Activated naive CD8-positive, alpha-beta T cell treated with anti-CD3 and anti-CD28 coated beads, Interleukin-2, amount 10 ng/mL, durations not matched to agents 7 days and 5 days (primary cell): ENCODE measurements at regions not wholly inside any gene's neighbourhood (a gene's known extent, or its start where the extent isn't known, plus 50 kb on each side); places are given as distances from the start of the nearest gene placed in this dataset.

Experiments
- ATAC-seq: fragments of 150-1000 bp; cut with Tn5 transposase; one replicate; pipeline ENCODE4 v1.10.0; 2021; ENCODE audit warnings: low read depth, moderate library complexity
- POLR2A ChIA-PET: fragments of 350-600 bp; sonication (Branson Sonifier 250); formaldehyde crosslinking; loops from one replicate; lab custom pipeline; 2021; ENCODE audit warnings: antibody characterized with exemption; lab: Charles Lee
- DNase-seq: peaks from one replicate; pipeline ENCODE4 v3.0.0; 2021
- H3K27ac Mint-ChIP-seq: one replicate; pipeline ENCODE4 v1.8.0; 2022; ENCODE audit warnings: mild to moderate bottlenecking, mixed read lengths
- H3K27me3 Mint-ChIP-seq: one replicate; pipeline ENCODE4 v1.8.0; 2022; ENCODE audit warnings: mild to moderate bottlenecking, moderate library complexity, mixed read lengths
- H3K36me3 Mint-ChIP-seq: one replicate; pipeline ENCODE4 v1.8.0; 2021; ENCODE audit warnings: mild to moderate bottlenecking, mixed read lengths
- H3K4me1 Mint-ChIP-seq: one replicate; pipeline ENCODE4 v1.8.0; 2021; ENCODE audit warnings: mixed read lengths
- H3K4me3 Mint-ChIP-seq: one replicate; pipeline ENCODE4 v1.8.0; 2022; ENCODE audit warnings: mild to moderate bottlenecking, moderate library complexity, mixed read lengths
- H3K9me3 Mint-ChIP-seq: one replicate; pipeline ENCODE4 v1.8.0; 2021; ENCODE audit warnings: mixed read lengths

- H3K27ac Mint-ChIP-seq: no peak overlapping the region
- H3K4me3 Mint-ChIP-seq: no peak overlapping the region
- POLR2A ChIA-PET: no interaction called here
- no peaks in the 10 kb centered on the region for H3K4me1 Mint-ChIP-seq
- H3K27me3 Mint-ChIP-seq: peaks cover 4% of the 10 kb centered on the region
- DNase-seq (no peak), ATAC-seq (no peak)
- H3K9me3 Mint-ChIP-seq: no peaks in the 10 kb centered on the region
- no peaks in the 10 kb centered on the region for H3K36me3 Mint-ChIP-seq
Measured at GRCh38 chr2:45337481-45337880, 273.6 kb downstream of the SRBD1 start.

- ATAC-seq (no peak), DNase-seq (no peak)
- POLR2A ChIA-PET: no interaction called here
- no peak overlapping the region for H3K27ac Mint-ChIP-seq
- no peaks in the 10 kb centered on the region for H3K9me3 Mint-ChIP-seq
- peaks cover 4% of the 10 kb centered on the region for H3K27me3 Mint-ChIP-seq
- H3K36me3 Mint-ChIP-seq: no peaks in the 10 kb centered on the region
- no peaks in the 10 kb centered on the region for H3K4me1 Mint-ChIP-seq
- H3K4me3 Mint-ChIP-seq: no peak overlapping the region
Measured at GRCh38 chr2:45334205-45334604, 276.9 kb downstream of the SRBD1 start.

GRCh38 chr2:45332567-45332966, 278.5 kb downstream of the SRBD1 start:
- no peak for DNase-seq
- POLR2A ChIA-PET: no interaction called here
- Mint-ChIP-seq H3K27me3 (peaks cover 2% of the 10 kb centered on the region), H3K9me3 (no peaks in the 10 kb centered on the region), H3K36me3 (no peaks in the 10 kb centered on the region), H3K4me1 (no peaks in the 10 kb centered on the region), H3K4me3 (no peak overlapping the region), H3K27ac (no peak overlapping the region)
- no peak for ATAC-seq

GRCh38 chr2:45332094-45332493, 279.0 kb downstream of the SRBD1 start:
- POLR2A ChIA-PET: no interaction called here
- ATAC-seq (no peak), DNase-seq (no peak)
- Mint-ChIP-seq H3K4me1 (no peaks in the 10 kb centered on the region), H3K27ac (no peak overlapping the region), H3K36me3 (no peaks in the 10 kb centered on the region), H3K27me3 (peaks cover 2% of the 10 kb centered on the region), H3K9me3 (no peaks in the 10 kb centered on the region), H3K4me3 (no peak overlapping the region)

GRCh38 chr2:45331410-45331786, 279.7 kb downstream of the SRBD1 start:
- Mint-ChIP-seq H3K4me3 (no peak overlapping the region), H3K27ac (no peak overlapping the region), H3K36me3 (no peaks in the 10 kb centered on the region), H3K27me3 (peaks cover 2% of the 10 kb centered on the region), H3K4me1 (no peaks in the 10 kb centered on the region), H3K9me3 (no peaks in the 10 kb centered on the region)
- ATAC-seq (no peak), DNase-seq (no peak)
- POLR2A ChIA-PET: no interaction called here

- no peaks in the 10 kb centered on the region for H3K9me3 Mint-ChIP-seq
- peaks cover 2% of the 10 kb centered on the region for H3K27me3 Mint-ChIP-seq
- H3K36me3 Mint-ChIP-seq: no peaks in the 10 kb centered on the region
- H3K27ac Mint-ChIP-seq: no peak overlapping the region
- H3K4me1 Mint-ChIP-seq: no peaks in the 10 kb centered on the region
- DNase-seq (no peak), ATAC-seq (no peak)
- POLR2A ChIA-PET: no interaction called here
- no peak overlapping the region for H3K4me3 Mint-ChIP-seq
Measured at GRCh38 chr2:45330637-45331409, 280.2 kb downstream of the SRBD1 start.

- Mint-ChIP-seq H3K27me3 (peaks cover 5% of the 10 kb centered on the region), H3K36me3 (no peaks in the 10 kb centered on the region), H3K27ac (no peak overlapping the region), H3K9me3 (no peaks in the 10 kb centered on the region), H3K4me1 (no peaks in the 10 kb centered on the region), H3K4me3 (no peak overlapping the region)
- ATAC-seq (no peak), DNase-seq (no peak)
- POLR2A ChIA-PET: no interaction called here
Measured at GRCh38 chr2:45330108-45330507, 281.0 kb downstream of the SRBD1 start.

- Mint-ChIP-seq H3K4me3 (no peak overlapping the region), H3K27me3 (peaks cover 7% of the 10 kb centered on the region), H3K36me3 (no peaks in the 10 kb centered on the region), H3K9me3 (no peaks in the 10 kb centered on the region), H3K4me1 (no peaks in the 10 kb centered on the region), H3K27ac (no peak overlapping the region)
- ATAC-seq: no peak
- POLR2A ChIA-PET: no interaction called here
- DNase-seq: no peak
Measured at GRCh38 chr2:45329045-45329677, 281.9 kb downstream of the SRBD1 start.

- no peaks in the 10 kb centered on the region for H3K36me3 Mint-ChIP-seq
- H3K27me3 Mint-ChIP-seq: peaks cover 7% of the 10 kb centered on the region
- H3K27ac Mint-ChIP-seq: no peak overlapping the region
- DNase-seq (no peak), ATAC-seq (no peak)
- POLR2A ChIA-PET: no interaction called here
- H3K9me3 Mint-ChIP-seq: no peaks in the 10 kb centered on the region
- no peaks in the 10 kb centered on the region for H3K4me1 Mint-ChIP-seq
- no peak overlapping the region for H3K4me3 Mint-ChIP-seq
Measured at GRCh38 chr2:45328264-45328870, 282.7 kb downstream of the SRBD1 start.

GRCh38 chr2:45323344-45323743, 287.7 kb downstream of the SRBD1 start:
- Mint-ChIP-seq H3K4me1 (no peaks in the 10 kb centered on the region), H3K36me3 (no peaks in the 10 kb centered on the region), H3K4me3 (no peak overlapping the region), H3K9me3 (no peaks in the 10 kb centered on the region), H3K27ac (no peak overlapping the region), H3K27me3 (peaks cover 5% of the 10 kb centered on the region)
- POLR2A ChIA-PET: no interaction called here
- ATAC-seq: no peak
- DNase-seq: no peak

GRCh38 chr2:45320956-45321355, 290.1 kb downstream of the SRBD1 start:
- H3K9me3 Mint-ChIP-seq: no peaks in the 10 kb centered on the region
- H3K4me1 Mint-ChIP-seq: no peaks in the 10 kb centered on the region
- DNase-seq: no peak
- ATAC-seq: no peak
- H3K36me3 Mint-ChIP-seq: no peaks in the 10 kb centered on the region
- POLR2A ChIA-PET: no interaction called here
- peaks cover 5% of the 10 kb centered on the region for H3K27me3 Mint-ChIP-seq
- H3K27ac Mint-ChIP-seq: no peak overlapping the region
- no peak overlapping the region for H3K4me3 Mint-ChIP-seq

- Mint-ChIP-seq H3K9me3 (no peaks in the 10 kb centered on the region), H3K27ac (no peak overlapping the region), H3K27me3 (no peaks in the 10 kb centered on the region), H3K4me1 (no peaks in the 10 kb centered on the region), H3K36me3 (no peaks in the 10 kb centered on the region), H3K4me3 (no peak overlapping the region)
- no peak for ATAC-seq
- POLR2A ChIA-PET: no interaction called here
- no peak for DNase-seq
Measured at GRCh38 chr2:45319683-45320455, 291.2 kb downstream of the SRBD1 start.

- Mint-ChIP-seq H3K36me3 (no peaks in the 10 kb centered on the region), H3K9me3 (no peaks in the 10 kb centered on the region), H3K4me3 (no peak overlapping the region), H3K27ac (no peak overlapping the region), H3K27me3 (no peaks in the 10 kb centered on the region), H3K4me1 (no peaks in the 10 kb centered on the region)
- ATAC-seq (no peak), DNase-seq (no peak)
- POLR2A ChIA-PET: no interaction called here
Measured at GRCh38 chr2:45318686-45319085, 292.4 kb downstream of the SRBD1 start.
